ENCODE measurements at regions not wholly inside any gene's neighbourhood (a gene's known extent, or its start where the extent isn't known, plus 50 kb on each side); places are given as distances from the start of the nearest gene placed in this dataset.

DNA sequence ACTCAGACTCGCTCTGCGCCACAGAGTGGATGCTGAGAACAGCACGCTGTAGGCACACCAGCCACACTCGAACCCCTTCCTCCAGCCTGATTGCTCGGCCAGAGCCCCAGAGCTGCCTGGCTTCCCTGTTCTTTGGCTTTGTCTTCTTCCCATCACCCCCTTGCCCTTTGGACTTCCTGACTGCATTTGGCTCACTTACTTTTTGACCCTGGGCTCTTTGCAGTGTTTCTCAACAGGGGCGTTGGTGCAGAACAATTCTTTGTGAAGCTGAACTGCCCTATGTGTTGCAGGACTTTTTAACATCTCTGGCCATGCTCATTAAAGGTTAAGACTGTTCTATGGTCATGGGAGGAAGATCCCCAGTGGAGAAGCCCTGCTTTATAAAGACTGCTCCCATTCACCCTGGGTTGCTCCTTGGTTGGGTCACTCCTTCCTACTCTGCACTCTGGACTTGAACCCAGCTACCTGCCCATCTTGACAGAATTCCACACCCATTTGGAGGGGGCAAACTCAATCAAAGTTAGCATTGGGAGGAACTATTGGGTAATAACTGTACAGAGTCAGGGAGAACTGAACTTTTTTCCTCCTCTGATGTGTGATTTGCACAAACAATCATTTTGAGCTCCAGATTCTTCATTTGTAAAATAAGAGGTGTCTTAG lies 127.7 kb upstream of the PLEKHG7 start:
- DNase-seq, result no peak

DNA sequence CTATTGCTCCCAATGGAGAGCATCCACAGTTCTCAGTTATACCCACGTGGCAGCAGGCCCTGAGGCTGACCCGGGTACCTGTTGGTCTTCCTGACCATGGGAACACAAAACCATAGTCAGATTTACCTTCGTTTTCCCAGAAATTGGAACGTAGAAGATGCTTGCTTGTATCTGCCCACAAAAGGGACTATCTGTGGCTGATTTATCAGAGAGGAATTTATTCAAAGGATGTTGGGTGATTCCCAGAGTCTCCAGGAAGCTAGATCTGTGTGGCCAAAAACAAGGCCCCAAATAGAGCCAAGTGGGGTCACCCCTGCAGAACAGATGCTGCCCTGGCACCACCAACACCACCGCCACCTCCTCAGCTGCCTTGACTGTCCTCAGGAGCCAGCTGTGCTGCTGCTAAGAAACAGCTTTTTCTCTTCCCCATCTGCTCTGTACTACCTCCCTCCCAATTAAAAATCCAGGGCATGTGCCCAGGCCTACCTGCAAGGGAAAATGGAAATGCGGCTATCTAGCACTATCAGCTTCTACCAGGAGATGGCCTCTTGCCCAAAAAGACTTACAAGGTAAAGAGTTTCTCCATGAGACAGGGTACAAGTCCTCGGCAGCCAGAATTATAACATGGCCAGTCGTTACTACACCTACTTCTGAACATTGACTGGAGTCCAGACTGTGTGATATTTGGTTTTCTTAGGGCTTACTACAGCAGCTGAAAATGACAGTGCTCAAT lies 128.6 kb upstream of the PLEKHG7 start:
- DNase-seq, result no peak

DNA sequence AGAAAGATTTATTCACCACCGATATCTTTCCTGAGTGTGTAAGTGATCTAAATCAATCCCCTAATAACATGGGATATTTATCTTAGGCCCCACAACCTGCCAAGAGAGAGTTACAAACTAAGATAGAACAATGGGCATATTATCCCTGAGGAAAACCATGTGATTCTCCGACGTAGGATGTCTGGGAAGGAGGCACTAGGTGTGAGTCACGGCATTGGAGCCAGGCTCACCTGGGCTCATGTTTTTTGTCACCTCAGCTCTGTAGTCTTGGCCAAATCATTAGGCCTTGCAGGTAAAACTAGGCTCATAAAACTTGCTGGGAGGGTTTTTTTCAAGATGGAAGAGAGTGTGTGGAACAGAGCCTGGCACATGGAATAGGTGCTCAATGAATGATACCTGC lies 129.7 kb upstream of the PLEKHG7 start:
- DNase-seq, result no peak

DNA sequence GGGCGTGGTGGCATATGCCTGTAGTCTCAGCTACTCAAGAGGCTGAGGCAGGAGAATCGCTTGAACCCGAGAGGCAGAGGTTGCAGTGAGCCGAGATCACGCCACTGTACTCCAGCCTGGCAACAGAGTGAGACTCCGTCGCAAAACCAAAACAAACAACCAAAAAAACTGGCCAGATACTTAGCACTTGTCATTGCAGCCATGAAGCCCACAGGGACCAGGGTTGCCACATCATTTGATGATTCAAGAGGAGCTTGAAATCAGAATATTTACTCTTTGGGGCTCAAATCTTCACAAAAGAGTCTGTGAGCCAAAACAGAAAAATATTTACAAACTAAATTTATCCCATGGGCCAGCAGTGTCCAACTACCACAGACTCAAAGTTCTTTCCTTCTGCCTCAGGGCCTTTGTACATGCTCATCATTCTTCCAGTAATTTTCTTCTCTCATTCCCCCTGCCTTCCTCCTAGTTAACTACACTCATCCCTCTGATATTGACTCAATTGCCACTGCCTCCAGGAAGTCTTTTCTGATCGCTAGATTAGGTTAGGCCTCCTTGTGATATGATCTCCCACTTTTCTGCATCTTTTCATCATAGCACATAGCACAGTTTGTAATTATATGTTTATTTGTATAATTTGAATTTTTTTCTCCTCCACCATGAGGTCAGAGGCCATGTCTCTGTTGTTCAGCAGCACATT lies 130.8 kb upstream of the PLEKHG7 start:
- no peak for DNase-seq

DNA sequence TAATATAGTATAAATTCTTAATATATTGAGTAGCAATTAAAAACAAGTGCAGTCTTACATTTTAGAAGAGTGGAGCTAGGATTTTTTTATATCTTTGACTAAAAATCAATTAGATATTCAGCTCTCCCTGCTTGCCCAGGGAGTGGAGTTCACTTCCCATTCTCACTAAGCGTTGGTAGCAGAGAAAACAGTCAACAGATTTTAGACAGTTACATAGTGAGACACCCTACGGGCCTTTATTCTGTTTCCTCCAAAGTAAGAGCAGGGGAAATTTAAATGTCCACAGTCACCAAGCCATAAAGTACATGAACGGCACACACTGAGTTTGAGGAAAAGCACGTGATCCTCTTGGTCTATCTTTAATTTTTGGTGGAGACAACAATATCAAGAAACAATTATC lies 131.6 kb upstream of the PLEKHG7 start:
- no peak for DNase-seq

DNA sequence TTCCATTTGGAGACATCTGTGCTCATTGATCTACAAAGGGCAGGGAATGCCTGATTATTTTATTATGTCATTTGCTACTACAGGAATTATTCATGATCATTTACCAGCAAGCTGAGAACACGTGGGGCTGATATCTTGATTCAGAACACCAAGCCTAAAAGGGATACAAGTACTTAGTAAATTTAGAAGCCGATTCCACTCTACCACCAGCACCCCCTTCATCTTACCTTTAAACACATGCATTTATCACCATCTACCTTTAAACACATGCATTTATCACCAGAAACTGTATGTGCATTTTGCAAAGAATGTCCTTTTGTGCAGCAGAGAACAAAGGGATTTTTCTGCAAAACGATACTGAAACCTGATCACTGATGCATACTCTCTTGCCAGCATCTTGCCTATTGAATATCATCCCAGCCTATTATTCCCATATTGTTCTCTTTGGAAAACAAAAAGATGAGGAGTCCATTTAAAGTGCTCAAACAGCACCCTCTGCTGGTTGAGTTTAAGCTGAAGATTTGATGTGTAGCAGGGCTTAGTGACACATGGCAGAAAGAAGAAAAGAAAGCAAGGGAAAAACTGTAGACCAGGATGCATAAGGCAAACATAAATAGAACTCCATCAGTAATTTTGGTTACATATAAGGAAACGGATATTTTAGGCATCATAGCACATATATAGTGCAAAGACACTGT lies 132.6 kb upstream of the PLEKHG7 start:
- peak; percentile 75 for DNase-seq

DNA sequence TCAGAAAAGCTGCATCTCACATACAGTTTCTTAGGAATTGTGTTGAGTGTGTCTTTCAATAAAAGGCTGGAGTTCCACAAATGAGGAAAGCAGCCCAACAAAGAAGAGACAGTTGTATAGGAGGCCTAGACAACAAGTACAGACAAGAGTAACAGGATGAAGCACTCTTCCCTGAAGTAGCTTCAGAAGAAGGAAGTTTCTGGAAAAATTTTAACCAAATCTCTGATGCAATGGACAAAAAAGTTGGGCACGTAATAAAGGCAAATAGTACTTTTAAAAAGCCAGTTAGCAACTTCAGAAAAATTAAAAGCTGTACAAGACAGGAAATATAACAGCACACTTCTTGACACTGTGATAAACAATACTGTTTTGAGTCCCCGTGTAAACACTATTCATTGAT lies 134.1 kb upstream of the PLEKHG7 start:
- DNase-seq, result no peak

DNA sequence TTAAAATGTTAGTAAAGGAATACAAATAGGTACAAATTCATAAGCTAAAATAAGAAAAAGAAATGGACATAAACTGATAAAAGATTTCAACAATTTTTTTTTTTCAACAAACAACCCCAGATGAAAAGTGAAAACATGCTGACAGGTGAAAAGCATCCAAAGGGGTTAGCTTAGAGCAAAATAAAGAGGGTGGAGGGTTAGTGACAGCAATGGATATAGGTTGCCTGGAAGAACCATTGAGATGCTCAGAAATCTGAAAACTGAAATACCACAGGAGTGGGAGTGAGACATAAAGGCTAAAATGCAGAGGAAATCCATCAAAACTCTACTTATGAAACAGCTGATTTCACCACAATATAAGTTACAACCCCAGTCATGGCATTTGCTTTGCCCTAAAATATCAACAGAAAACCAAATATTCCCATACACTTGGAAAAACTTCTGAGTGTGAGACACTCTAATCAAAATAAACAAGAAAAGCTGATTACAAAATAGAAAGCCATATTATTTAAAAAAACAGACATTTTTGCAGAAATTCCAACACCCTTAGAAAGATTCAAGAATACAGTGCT lies 136.3 kb upstream of the PLEKHG7 start:
- no peak for DNase-seq

DNA sequence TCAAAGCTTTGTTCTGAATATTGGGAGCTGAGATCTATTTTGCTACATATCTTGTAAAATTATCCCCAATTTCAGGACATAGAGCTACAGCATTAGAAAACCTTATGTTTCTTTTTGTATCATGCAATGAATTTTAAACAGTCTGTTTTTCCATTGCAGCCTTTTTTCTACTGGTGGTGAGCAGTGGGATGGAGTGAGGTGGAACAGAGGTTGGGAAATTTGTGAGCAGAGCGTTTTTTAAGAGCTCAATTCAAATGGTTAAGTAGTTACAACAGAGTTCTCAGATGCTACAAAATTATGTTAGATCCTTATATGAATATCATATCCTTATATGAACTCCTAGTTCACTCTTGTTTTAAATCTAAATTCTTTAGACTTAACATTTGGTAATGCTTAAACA lies 139.0 kb upstream of the PLEKHG7 start:
- DNase-seq, result no peak

DNA sequence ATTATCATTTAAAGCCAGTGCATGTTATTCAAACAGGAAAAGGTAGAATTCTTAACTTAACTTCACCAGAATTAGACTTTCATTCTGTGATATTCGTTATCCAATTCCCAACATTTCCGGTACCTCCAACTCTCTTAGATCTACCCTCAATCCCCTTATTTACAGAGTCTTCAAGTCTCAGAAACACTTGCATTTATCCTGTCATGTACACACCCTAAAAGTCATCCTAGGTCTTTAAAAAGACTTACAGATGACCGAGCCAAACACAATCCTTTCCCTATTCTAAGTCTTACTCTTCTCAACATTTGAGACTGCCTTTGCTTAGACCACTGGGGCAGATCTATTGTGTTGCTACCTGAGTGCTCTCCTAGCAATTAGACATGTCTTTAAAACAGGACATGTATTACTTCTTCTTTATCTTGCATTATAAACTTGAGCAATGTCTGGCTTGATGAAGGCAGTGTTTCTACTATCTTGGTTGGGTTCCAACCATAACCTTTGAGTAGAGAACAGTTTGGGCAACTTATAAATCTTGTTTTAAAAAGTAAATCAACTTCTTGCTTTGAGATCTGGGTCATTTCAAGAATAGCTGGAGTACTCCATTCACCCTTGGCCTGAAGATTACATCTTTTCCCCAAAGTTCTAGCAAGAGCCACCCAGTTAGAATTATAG lies 140.6 kb upstream of the PLEKHG7 start:
- no peak for DNase-seq

DNA sequence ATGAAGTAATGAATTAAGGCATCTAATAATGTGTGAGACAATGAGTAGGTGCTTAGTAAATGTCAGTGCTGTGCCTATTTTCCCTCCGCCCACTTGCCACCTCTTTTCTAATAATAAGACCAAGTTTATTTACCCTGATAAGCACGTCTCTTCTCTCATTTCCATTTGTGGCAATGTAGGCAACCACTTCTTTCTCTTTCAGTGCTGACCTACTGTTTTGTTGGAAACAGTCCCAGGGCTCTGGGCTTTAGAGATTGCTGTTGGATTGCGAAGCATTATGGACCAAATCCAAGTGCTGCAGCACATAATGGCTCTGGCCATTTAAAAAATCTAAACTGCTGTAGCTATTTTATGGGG lies 141.3 kb upstream of the PLEKHG7 start:
- no peak for DNase-seq

DNA sequence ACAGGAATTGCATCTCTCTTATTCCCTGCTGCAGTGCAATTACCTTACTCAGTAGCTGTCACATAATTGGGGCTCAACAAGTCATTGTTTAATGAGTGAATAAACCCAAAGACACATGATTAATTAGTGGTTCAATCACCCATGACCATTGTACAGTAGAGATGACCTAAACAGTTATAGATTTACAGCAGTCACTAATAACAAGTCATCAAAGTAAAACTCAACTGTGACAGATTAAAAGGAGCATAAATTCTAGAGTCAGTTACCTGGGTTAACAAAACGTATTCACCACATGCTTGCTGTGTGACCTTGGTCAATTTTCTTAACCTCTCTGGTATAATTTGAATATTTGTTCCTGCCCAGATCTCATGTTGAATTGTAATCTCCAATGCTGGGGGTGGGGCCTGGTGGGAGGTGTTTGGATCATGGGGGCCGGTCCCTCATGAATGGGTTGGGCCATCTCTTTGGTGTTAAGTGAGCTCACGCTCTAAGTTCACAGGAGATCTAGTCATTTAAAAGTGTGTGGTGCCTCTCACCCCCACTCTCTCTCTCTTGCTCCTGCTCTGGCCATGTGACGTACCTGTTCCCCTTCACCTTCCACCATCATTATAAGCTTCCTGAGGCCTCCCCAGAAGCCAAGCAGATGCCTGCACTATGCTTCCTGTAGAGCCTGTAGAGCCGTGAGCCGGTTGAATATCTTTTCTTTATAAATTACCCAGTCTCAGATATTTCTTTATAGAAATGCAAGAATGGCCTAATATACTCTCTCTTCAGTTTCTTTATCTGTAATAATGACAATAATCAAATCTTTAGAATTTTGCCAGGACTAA lies 141.9 kb upstream of the PLEKHG7 start:
- no peak for DNase-seq

DNA sequence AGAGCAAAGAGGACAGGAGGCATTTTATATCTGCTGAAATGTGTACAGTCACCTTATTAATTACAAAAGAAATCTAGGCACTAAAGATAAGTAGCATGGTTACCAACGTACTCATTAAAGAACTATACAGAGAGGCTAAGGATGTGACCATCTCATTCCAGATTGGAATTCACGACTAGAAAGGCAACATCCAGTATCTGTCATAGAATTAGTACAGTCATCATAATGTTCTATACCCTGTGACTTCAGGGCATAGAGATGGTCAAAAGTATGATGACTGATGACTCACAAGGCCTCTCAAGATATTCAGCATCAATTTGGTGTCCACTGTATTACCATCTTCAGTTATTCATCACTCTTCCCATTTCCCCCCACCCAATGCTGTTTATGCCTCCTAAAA lies 144.0 kb upstream of the PLEKHG7 start:
- no peak for DNase-seq

DNA sequence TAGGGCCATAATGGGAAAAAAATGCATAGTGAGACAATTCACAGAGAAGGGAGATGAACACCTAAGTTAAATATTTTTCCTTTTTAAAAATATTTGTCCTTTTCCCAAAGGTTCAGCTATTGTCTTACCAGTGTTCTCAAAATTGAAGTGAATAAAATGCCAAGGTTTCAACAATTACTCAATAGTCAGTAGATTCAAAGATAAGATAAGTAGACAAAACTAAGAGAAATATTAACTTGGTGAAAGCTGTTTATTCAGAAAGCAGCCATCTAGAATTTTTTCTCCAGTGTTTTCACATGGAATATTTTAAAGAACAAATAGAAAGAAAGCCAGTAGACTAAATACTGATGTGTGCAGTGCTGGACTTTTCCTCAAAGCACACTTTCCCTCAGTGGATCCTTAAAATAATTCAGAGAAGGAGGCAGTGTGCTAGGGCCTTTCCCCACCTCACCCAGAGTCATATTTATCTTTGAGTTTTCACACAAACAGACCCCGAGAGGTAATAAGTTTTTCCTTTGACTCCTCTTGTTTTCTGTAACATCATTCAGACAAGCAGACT lies 144.5 kb upstream of the PLEKHG7 start:
- DNase-seq, result no peak

DNA sequence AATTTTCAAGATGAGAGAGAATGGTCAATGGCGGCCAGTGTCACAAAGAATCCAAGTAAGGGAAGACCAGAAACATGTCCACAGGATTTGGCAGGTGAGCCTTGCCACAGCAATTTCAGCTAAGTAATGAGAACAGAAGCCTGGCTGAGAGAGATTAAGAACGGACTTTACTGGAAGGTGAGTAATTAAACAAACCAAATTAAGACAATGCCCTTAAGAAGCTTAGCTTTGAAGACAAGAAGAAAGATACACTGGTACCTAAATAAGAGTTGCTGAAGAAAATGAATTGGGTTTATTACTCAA lies 145.4 kb upstream of the PLEKHG7 start:
- DNase-seq, result no peak

DNA sequence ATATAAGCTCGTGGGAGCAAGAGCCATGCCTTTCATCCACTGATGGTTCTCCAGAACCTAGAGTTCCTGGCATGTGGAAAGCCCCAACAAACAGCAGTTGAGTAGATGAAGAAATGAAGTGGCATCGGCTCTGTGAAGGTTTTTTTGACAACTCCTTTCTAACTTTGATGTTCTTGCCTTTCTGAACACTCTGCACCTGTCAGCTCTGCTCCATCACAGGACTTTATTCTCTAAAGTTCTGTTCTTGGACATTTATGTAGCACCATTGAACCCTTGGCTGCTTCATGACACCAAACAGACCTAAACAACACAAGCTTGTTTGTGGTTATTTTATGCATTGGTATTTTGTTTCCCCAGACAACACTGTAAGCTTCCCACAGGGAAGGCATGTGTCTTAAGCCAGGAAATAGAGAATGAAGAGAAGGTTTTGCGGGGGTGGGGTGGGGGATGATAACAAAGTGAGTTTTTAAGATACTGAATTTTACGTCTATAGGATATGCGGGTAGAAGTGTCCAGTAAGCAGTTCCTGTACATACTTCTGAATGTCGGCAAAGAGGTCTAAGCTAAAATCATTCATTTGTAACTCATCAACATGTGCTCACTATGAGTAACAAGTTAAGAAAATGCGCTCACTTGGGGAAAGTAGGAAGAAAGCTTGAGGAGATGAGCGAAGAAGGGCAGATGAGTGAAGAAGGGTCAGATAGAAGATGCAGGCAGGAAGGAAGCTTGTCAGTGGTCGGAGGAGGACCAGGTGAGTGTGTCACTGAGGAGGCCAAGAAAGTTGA lies 146.0 kb upstream of the PLEKHG7 start:
- no peak for DNase-seq

DNA sequence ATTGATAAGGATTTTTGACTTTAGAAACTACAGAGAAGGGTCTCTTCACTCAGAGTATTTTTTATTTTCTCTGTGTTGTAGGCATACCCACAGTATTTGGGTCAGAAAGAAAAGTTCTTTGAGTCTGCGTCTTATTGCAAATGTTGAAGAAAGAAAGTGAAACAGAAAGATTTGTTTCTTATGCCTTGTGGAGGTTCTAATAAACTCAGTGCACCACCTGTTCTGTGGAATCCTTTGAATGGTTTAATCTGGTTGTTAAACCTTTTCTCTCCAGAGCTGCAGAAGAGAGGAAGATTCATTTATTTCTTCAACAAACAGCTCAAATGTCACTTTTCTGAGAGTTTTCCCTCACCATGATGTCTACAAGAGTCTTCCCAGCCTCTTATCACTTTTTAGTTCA lies 146.6 kb upstream of the PLEKHG7 start:
- DNase-seq, result no peak

DNA sequence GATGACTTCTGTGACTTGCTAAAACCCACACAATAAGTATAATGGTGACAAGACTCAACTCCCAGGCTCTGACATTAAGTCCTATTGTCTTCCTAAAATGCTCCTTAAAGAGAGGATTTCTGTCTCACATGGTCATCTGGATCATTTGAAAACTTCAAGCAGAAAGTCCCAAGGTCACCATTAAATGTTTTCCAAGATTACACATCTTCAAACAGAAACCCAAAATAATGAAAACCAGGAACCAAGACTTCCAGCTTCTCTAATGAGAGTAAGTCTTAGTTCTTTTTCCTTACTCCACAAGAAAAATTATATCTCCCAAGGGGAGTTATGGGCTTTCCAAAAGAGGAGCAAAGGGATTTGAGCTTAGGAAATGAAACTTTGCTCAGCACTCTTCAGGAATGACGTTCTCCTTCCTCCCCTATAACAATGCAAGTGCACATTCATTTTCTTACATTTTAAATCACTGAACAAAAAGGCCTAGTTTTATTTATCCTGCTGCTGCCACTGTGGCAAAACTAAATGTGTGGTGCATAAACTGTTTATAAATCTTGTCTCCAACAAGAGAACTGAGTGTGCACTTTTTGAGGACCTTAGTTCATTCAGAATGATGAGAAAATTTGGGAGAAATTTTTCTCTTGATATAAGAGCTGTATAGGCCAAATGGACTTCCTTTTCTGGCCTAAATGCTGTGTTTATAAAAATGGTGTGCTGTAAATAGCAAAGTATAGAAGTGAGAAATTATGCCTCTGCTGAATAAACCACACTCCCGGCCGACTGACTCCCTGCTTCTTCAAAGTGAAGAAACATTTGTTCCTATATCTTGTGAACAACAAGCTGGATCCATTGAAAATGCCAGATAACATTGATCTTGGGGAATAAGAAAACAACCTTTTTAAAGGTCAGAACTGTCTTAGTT lies 148.4 kb upstream of the PLEKHG7 start:
- DNase-seq, result no peak

DNA sequence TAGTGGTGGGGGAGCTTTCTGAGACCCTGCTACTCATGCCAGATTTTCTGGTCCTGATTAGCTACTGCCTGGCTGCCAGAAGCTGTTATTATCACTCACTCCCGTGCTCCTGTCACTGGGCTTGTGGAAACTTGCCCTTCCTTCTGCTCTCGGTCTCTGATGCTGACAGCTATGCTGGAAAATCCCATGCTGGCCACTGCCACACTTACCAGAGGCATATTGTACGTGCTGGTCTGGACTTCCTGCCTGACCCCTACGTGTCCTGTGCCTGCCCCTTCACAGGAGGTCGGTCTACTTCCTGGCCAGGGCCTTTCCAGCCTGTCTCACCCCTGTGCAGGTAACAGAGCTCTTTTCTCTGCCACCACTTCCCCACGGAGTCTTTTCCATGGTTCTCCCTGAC lies 149.4 kb upstream of the PLEKHG7 start:
- no peak for DNase-seq

Data from NCI-H187 treated with DMSO at 0.1 percent for 48 hours (cell line).